Stimulated activated CD4-positive, alpha-beta T cell treated with anti-CD3 and anti-CD28 coated beads, Interleukin-1b, Interleukin-23, amount 100 ng/mL, for 24 hours (primary cell): ENCODE measurements at regions not wholly inside any gene's neighbourhood (a gene's known extent, or its start where the extent isn't known, plus 50 kb on each side); places are given as distances from the start of the nearest gene placed in this dataset.
A peak's percentile ranks its signal among the peaks of the same experiment; 100 is the strongest.
"Not testable (repeated sequence)": the region's sequence is repeated elsewhere in the genome, so short reads cannot be mapped to it uniquely, and the experiment has no call there.

Source experiments
- DNase-seq, 4 experiments: peaks; one replicate each; pipeline ENCODE4 v3.0.0-alpha.2; 2020; ENCODE audit warnings: low read depth in 4 of 4, low spot score in 1 of 4

DNA sequence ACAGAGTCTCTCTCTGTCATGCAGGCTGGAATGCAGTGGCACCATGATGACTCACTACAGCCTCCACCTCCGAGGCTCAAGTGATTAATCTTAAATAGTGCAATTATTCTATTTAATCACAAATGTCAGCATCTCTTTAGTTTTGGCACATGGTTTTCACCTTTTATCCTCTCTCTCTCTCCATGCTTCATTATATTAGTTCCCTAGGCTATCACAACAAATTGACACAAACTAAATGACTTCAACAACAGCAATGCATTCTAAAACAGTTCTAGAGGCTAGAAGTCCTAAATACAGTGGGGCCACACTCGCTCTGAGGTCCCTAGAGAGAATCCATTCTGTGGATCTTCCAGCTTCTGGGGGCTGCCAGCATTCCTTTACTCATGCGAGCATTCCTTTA lies 178.2 kb upstream of the ZNG1F start:
- DNase-seq, result not testable (repeated sequence)

DNA sequence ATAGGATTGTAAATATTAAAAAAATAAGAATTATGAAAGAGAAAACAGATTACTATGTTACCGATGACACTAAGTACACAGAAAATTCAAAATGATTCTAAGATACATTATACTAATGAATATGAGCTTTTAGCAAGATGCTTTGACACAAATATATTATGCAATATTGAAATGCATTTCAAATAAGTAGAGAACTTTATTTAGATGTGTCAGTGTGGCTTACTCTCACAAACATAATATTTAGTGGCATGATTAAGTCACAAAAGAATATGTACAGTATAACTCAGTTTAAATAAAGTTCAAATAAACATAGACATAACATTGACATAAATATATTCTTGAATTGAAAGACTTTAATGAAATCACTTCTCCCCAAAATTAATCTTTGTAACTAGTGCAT lies 172.7 kb upstream of the ZNG1F start:
- DNase-seq, result not testable (repeated sequence)

DNA sequence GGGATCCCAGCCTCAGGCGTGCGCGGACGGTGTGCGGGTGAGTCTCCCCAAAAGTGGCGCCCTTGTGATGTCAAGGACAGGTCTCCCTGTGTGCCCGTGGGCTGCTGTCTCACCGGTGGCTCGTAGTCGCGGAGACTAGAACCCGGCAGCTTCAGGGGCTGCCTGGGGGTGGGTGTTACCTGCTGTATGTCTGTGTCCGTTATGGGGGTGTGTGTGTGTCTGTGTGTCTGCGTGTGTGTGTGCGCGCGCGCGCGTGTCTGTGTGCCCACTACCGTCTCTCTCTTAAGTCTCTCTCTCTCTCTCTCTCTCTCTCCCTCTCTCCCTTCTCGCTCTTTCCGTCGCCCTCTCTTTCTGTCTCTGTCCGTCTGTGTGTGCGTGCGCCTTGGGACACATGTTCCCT lies 170.0 kb upstream of the ZNG1F start:
- not testable (repeated sequence) for DNase-seq

DNA sequence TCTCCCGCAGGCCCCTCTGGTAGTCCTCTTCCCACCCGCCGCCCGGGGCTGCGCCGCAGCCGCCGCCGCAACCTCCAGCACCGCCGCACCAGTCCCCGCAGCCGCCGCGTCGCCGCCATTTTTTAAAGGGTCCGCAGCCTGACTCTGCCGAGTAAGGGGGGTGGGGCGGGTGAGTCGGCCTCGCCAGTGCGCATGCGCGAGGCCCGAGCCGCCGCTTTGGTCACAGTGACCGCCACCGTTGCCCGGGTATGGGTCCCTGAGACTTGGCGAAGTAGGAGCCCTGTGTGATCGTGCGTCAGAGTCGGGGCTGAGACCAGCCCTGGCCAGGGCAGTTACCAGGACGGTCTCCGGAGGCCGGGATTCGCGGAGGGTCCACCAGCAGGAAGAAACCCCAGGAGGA lies 169.6 kb upstream of the ZNG1F start:
- DNase-seq, result peak; percentile 55 to 81 (median 70)

DNA sequence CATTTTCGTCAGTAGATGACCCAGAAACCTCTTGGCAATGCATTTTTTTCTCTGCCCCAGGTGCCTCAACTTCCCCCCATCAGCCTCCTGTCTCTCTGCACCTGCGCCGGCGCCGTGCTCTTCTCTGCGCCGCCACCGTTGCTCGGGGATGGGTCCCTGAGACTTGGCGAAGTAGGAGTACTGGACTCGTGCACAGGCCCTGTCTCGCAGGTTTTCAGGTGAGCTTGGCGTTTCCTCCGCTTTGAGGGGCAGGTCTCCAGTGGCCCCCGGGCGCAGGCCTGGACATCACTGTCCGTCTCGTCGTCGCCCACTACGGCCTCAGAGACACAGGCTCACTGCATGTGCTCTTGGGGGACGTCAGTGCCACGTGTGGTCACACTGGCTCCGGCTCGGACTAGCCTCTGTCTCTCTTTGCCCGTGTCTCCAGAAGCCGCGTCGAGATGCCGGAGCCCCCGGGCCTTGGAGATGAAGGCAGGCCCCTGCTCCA lies 168.8 kb upstream of the ZNG1F start:
- not testable (repeated sequence) for DNase-seq

DNA sequence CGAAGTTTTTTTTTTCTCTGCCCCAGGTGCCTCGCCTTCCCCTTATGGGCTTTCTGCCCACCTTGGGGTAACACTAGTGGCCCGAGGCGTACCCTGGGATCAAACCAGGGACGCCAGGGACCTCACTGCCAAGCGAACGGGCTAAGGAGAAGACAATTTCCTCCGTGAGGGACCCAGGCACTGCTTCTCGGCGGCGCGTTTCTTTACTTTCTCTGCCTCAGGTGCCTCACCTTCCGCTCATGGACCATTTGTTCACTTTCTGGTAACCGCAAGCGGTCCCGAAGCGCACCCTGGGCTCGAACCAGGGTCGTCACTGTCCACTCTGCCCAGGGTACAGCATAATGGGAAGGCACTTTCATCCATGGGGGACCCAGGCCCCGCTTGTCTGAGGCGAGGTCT lies 168.2 kb upstream of the ZNG1F start:
- not testable (repeated sequence) for DNase-seq

DNA sequence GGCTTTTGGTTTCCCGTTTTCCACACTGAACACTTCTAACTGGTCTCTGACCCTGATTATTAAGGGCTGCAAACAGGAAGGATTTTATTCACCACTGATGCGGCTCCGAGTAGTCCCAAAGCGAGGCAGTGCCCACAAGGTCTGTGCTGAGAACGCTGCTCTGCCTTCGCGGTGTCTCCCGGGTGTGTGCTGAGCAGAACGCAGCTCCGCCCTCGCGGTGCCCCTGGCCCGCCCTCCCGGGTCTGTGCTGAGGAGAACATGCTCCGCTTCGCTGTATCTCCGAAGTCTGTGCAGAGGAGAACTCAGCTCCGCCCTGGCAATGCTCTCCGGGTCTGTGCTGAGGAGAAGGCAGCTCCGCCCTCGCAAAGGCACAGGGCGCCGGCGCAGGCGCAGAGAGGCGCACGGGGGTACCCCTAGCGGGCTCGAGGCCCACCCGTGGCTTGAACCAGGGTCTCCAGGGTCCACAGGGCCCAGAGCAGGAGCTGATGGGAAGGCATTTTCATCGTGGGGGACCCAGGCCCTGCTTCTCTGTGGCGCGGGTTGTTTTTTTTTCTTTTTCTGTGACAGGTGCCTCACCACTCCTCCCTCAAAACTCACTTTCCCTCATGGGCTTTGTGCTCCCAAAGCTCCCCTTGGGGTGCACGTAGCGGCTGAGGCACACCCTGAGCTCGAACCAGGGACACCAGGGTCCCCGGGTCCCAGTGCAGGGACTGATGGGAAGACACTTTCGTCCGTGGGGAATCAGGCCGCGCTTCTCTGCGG lies 167.7 kb upstream of the ZNG1F start:
- peak in 3 of 4 experiments; percentile 60 to 81 (median 78) for DNase-seq

DNA sequence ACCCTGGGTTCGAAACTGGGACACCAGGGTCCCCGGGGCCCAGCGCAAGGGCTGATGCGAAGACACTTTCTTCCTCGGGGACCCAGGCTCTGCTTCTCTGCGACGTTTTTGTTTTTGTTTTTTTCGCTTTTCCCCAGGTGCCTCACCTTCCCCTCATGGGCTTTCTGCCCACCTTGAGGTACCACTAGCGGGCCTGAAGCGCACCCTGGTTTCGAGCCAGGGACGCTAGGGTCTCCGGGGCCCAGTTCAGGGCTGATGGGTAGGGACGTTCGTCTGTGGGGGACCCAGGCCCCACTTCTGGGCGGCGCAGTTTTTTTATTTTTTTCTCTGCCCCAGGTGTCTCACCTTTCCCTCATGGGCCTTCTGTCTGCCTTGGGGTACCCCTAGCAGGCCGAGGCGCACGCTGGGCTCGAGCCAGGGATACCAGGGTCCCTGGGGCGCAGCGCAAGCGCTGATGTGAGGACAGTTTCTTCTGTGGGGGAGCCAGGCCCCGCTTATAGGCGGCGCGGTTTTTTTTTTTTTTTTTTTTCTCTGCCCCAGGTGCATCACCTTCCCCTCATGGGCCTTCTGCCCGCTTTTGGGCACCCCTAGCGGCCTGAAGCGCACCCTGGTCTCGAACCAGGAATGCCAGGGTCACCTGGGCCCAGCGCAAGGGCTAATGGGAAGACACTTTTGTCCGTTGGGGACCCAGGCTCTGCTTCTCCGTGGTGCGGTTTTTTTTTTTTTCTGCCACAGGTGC lies 166.8 kb upstream of the ZNG1F start:
- DNase-seq, result not testable (repeated sequence)

DNA sequence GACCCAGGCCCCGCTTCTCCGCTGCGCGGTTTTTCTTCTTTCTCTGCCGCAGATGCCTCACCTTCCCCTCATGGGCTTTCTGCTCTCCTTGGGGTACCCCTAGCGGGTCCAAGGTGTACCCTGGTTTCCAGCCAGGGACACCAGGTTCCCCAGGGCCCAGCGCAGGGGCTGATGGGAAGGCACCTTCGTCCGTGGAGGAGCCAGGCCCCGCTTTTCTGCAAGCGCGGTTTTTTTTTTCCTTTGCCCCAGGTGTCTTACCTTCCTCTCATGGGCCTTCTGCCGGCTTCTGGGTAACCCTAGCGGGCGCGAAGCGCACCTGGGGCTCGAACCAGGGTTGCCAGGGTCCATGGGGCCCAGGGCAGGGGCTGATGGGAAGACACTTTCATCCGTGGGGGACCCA lies 165.9 kb upstream of the ZNG1F start:
- not testable (repeated sequence) for DNase-seq

DNA sequence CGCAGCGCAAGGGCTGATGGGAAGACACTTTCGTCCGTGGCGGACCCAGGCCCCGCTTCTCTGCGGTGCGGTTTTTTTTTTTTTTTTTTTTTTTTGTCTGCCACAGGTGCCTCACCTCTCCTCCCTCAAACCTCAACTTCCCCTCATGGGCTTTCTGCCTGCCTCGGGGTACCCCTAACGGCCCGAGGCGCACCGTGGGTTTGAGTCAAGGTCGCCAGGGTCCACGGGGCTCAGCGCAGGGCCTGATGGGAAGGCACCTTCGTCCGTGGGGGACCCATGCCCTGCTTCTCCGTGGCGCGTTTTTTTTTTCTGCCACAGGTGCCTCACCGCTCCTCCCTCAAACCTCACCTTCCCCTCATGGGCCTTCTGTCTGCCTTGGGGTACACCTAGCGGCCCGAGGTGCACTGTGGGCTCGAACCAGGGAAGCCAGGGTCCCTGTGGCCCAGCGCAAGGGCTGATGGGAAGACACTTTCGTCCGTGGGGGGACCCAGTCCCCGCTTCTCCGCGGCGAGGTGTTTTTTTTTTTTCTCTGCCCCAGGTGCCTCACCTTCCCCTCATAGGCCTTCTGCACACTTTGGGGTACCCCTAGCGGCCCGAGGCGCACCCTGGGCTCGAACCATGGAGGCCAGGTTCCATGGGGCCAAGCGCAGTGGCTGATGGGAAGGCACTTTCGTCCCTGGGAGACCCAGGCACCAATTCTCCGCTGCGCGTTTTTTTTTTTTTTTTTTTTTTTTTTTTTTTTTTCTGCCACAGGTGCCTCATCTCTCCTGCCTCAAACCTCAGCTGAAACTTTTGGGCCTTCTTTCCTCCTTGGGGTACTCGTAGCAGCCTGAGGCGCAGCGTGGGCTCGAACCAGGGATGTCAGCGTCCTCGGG lies 165.2 kb upstream of the ZNG1F start:
- DNase-seq, result not testable (repeated sequence)

DNA sequence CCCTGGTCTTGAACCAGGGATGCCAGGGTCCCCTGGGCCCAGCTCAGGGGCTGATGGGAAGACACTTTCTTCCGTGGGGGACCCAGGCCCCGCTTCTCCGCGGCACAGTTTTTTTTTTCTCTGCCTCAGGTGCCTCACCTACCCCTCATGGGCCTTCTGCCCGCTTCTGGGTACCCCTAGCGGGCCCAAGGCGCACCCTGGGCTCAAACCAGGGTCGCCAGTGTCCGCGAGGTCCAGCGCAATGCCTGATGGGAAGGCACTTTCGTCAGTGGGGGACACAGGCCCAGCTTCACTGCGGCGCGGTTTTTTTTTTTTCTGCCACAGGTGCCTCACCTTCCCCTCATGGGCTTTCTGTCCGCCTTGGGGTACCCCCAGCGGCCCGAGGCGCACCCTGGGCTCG lies 163.9 kb upstream of the ZNG1F start:
- not testable (repeated sequence) for DNase-seq

DNA sequence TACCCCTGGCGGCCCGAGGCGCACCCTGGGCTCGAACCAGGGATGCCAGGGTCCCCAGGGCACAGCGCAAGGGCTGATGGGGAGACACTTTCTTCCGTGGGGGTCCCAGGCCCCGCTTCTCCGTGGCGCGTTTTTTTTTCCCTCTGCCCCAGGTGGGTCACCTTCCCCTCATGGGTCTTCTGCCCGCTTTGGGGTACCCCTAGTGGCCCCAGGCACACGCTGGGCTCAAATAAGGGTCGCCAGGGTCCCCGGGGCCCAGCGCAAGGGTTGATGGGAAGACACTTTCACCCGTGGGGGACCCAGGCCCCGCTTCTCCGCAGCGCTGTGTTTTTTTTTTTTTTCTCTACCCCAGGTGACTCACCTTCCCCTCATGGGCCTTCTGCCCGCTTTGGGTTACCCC lies 163.3 kb upstream of the ZNG1F start:
- not testable (repeated sequence) for DNase-seq

DNA sequence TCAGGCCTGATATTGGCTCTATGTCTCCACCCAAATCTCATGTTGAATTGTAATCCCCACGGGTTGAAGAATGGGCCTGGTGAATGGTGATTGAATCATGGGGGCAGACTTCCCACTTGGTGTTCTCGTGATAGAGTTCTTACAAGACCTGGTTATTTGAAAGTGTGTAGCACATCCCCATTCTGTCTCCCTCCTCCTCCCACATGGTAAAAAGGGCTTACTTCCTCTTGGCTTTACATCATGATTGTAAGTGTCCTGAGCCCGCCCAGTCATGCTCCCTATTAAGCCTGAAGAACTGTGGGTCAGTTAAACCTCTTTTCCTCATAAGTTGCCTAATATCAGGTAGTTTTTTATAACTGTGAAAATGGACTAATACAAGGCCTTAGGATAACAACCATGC lies 158.8 kb upstream of the ZNG1F start:
- not testable (repeated sequence) for DNase-seq

DNA sequence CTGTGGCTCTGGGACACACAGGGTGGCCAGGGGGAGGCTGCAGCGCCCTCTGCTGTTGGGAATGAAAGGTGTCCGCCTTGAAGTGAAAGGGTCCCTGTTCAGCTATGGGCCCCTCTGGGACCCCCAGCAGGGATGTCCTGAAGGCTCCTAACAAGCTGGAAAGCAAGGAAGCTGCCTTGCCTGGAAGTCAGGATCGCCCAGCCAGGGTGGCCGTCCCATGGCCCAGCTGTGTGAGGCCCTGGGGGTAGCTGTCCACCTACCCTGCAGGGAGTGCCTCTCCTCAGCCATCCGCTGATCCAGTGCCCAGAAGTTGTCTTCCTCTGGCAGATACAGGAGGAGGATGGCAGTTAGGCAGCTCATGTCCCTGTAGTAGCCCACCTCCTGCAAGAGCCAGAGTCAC lies 143.4 kb upstream of the ZNG1F start:
- not testable (repeated sequence) for DNase-seq

DNA sequence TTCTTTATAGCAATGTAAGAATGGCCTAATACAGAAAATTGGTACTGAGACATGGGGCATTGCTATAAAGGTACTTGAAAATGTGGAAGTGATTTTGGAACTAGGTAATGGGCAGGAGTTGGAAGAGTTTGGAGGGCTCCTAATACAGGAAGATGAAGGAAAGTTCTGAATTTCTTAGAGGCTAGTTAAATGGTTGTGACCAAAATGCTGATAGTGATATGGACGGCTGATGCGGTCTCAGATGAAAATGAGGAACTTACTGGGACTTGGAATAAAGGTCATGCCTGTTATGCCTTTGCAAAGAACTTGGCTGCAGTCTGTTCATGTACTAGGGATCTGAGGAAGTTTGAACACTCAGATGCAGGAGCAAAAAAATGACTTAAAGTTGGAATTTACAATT lies 132.2 kb upstream of the ZNG1F start:
- DNase-seq, result not testable (repeated sequence)

DNA sequence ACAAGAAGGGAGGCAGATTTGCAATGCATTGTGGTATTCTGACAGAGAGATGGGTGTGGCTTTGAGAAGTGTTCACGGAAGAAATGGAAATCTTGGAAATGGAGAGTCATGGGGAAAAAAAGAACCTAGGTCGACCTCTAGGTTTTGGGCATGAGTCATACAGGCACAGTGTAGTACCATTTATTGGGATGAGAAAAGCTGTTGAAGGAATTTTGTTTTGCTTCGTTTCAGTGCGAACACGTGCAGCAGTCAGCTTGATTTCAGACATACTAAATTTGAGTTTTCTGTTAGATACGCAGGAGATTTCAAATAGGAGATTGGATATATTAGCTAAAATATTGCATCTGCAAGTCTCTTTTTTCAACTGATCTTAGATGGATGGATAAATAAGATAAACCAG lies 119.8 kb upstream of the ZNG1F start:
- not testable (repeated sequence) for DNase-seq

DNA sequence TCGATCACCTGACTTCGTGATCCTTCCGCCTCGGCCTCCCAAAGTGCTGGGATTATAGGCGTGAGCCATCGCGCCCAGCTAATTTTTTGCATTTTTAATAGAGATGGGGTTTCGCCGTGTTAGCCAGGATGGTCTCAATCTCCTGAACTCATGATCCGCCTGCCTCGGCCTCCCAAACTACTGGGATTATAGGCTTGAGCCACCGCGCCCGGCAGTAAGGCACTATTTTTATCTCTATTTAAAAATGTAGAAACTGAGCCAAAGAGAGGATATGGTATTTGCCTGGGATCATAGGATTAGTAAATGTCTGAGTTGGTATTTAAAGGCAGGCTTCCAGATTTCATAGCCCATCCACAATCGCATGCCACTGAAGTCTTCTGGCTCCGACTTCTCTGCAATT lies 96.6 kb upstream of the ZNG1F start:
- not testable (repeated sequence) for DNase-seq

DNA sequence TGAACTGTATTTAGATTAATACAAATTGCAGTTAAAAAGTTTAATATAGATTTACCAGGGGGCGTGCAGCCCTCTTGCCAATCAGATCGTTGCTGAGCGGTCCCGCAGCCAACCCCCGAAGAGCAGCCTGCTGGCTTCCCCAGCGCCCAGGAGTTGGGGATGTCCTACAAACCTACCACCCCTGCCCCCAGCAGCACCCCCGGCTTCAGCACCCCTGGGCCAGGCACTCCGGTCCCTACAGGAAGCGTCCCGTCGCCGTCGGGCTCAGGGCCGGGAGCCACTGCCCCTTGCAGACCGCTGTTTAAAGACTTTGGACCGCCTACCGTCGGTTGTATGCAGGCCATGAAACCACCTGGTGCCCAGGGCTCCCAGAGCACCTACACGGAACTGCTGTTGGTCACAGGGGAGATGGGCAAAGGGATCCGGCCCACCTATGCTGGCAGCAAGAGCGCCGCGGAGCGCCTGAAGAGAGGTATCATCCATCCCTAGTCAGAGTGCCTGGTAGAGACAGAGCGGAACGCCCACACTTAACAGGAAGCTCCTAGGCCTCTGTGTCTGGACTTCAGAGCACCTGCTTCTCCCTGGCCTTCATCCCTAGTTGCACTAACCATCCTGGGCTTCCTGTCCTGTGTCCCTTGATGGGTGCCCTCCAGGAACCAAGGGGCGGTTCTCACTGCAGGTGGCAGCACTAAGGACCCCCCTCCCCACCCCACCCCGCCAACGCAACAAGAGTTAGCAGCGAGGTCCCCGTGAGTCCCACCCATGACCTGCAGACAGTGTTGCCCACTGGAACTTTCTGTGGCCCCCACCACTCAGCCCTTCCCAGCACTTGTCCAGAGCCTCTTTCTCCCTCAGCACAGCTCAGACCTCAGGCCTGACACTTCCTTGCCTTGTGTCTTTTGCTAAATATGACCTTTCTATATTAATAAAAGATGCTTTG lies 91.5 kb upstream of the ZNG1F start:
- not testable (repeated sequence) for DNase-seq

DNA sequence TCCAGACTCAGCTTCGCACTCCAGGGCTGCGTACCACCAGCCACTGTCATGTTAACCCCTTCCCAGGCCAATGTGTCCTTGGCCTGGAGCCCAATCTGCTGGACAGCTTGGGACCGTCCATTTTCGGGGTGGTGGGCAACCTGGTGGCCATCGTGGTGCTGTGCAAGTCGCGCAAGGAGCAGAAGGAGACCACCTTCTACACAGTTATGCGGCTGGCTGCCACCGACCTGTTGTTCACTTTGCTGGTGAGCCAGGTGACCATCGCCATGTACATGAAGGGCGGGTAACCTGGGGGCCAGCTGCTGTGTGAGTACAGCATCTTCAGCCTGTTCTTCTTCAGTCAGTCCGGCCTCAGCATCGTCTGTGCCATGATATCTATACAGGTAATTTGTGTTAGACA lies 90.3 kb upstream of the ZNG1F start:
- not testable (repeated sequence) for DNase-seq

DNA sequence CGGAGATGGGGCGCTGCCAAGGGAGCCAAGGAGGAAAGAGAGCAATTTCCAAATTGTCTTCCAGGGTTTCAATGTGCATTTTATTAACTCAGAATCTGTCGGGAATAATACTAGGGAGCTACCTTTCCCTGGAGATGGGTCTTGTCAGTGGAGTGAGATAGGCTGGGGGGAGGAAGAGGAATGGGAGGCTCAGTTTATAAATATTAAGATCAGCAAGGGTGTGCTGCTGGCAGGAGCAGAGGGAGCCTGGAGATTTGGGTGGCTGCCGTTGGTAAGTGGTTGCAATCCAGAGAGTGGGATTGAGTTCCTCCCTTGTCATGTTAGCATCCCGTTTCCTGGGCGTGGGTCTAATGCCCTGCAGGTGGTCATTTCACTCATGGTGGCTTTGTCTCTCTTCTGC lies 89.9 kb upstream of the ZNG1F start:
- not testable (repeated sequence) for DNase-seq
